ENCODE measurements at regions not wholly inside any gene's neighbourhood (a gene's known extent, or its start where the extent isn't known, plus 50 kb on each side); places are given as distances from the start of the nearest gene placed in this dataset.

- TF ChIP-seq CTCF (IDR thresholded peaks at IDR 0.05) (no peak), POLR2A (IDR thresholded peaks at IDR 0.05) (no peak)
These were observed 270.0 kb upstream of the RGMA start for GRCh38 chr15:93359060-93359408.

All from tibial nerve (tissue), 3 donors.